HepG2 (cell line): ENCODE measurements at regions not wholly inside any gene's neighbourhood (a gene's known extent, or its start where the extent isn't known, plus 50 kb on each side); places are given as distances from the start of the nearest gene placed in this dataset.

Experiments
- ATAC-seq: fragments of 200-7000 bp; cut with Tn5 transposase; 3 replicates; pipeline ENCODE4 v1.9.1; 2020; ENCODE audit warnings: mild to moderate bottlenecking, moderate library complexity
- BruUV-seq: library from RNA; stranded (reverse); fragments of 400-500 nt; replicated peaks from 2 replicates; lab custom pipeline; 2021; lab: Mats Ljungman, UMichigan
- CTCF ChIA-PET: fragments of 300-600 bp; formaldehyde crosslinking; extraction: SDS; loops from one replicate; lab custom pipeline; 2021; ENCODE audit warnings: low total read pairs, inconsistent platforms, low intra/inter-chr PET ratio; lab: Yijun Ruan, JAX
- POLR2A ChIA-PET: fragments of 350-600 bp; sonication (Branson Sonifier 250); formaldehyde crosslinking; loops from one replicate; lab custom pipeline; 2020; ENCODE audit warnings: antibody characterized with exemption, inconsistent platforms; lab: Yijun Ruan, JAX
- DNase-seq: peaks from one replicate; pipeline ENCODE4 v3.0.0-alpha.2; 2015; ENCODE audit warnings: low spot score
- FAIRE-seq: peaks from 3 replicates; lab custom pipeline; 2011; peaks lifted over from hg19 to GRCh38; lab: Jason Lieb, UNC
- H2AFZ ChIP-seq: one replicate; pipeline ENCODE4 v1.6.1; 2011; ENCODE audit warnings: low read length, inconsistent platforms
- H3K27ac ChIP-seq: fragments of 300-600 bp; 3 replicates; pipeline ENCODE4 v1.8.0; 2011; ENCODE audit warnings: mixed run types, mild to moderate bottlenecking, mixed read lengths, low read length, inconsistent platforms; ENCODE audit not compliant: insufficient read depth; ENCODE audit errors: extremely low read length
- H3K27me3 ChIP-seq, 2 experiments: fragments of 200-600 bp in 1 of 2; 2 replicates in 1 of 2; 3 replicates in 1 of 2; pipeline versions ENCODE4 v1.6.0 to v1.8.0; 2011; ENCODE audit warnings: low read length in 2 of 2, mild to moderate bottlenecking in 2 of 2, moderate library complexity in 2 of 2, inconsistent platforms in 1 of 2; ENCODE audit not compliant: insufficient read depth in 2 of 2, control insufficient read depth in 1 of 2
- H3K36me3 ChIP-seq, 2 experiments: fragments of 200-600 bp in 1 of 2; replicated peaks in 1 of 2; 2 replicates in 1 of 2; 3 replicates in 1 of 2; pipeline versions ENCODE4 v1.5.1 to v1.8.0; 2011; ENCODE audit warnings: low read length in 2 of 2, inconsistent platforms in 1 of 2; ENCODE audit not compliant: insufficient read depth in 2 of 2, control insufficient read depth in 1 of 2
- H3K4me1 ChIP-seq: 2 replicates; pipeline ENCODE4 v1.5.1; 2012; ENCODE audit warnings: low read length, inconsistent platforms; ENCODE audit not compliant: insufficient read depth
- H3K4me2 ChIP-seq: 2 replicates; pipeline ENCODE4 v1.6.0; 2011; ENCODE audit warnings: low read depth, low read length, inconsistent platforms
- H3K4me3 ChIP-seq, 3 experiments: fragments of 200-600 bp in 1 of 3; sonication (generic), shearing (Covaris generic) in 1 of 3; replicated peaks in 1 of 3; 2 replicates each; pipeline ENCODE4 v1.5.1; 2011 to 2016; ENCODE audit warnings: low read length in 3 of 3, inconsistent platforms in 2 of 3, low read depth in 2 of 3, mild to moderate bottlenecking in 2 of 3, control low read depth in 1 of 3, mixed read lengths in 1 of 3; ENCODE audit not compliant: insufficient read depth in 1 of 3
- H3K79me2 ChIP-seq: one replicate; pipeline ENCODE4 v1.6.1; 2011; ENCODE audit warnings: low read length, inconsistent platforms; ENCODE audit not compliant: insufficient read depth
- H3K9ac ChIP-seq: 2 replicates; pipeline ENCODE4 v1.6.0; 2011; ENCODE audit warnings: mild to moderate bottlenecking, low read depth, low read length, inconsistent platforms; ENCODE audit not compliant: insufficient read depth
- H3K9me3 ChIP-seq: 2 replicates; pipeline ENCODE4 v1.5.1; 2012; ENCODE audit warnings: mild to moderate bottlenecking, low read length
- H4K20me1 ChIP-seq: 2 replicates; pipeline ENCODE4 v1.6.0; 2011; ENCODE audit warnings: inconsistent platforms, mild to moderate bottlenecking, low read length, moderate library complexity; ENCODE audit not compliant: insufficient read depth
- ATM ChIP-seq: fragments of 450-650 bp; IDR thresholded peaks from 2 replicates; pipeline ENCODE4 v1.7.1; 2017; ENCODE audit warnings: mild to moderate bottlenecking, borderline replicate concordance
- ELF1 ChIP-seq: sonication (generic); formaldehyde crosslinking; IDR thresholded peaks from 2 replicates; pipeline ENCODE4 v1.4.0; 2020; ENCODE audit warnings: missing genetic modification reagents
- MAFF ChIP-seq: IDR thresholded peaks from 2 replicates; pipeline ENCODE4 v1.6.1; 2011; ENCODE audit warnings: low read depth, low read length, improper control_type of control experiment
- MAFK ChIP-seq, 2 experiments: IDR thresholded peaks in 1 of 2; conservative IDR thresholded peaks in 1 of 2; 2 replicates each; pipeline ENCODE4 v1.6.1; 2011; ENCODE audit warnings: improper control_type of control experiment in 2 of 2, low read length in 2 of 2
- NFE2L2 ChIP-seq: fragments of 150-350 bp; IDR thresholded peaks from 2 replicates; pipeline ENCODE4 v1.6.1; 2014; ENCODE audit warnings: low read length
- TBX2 ChIP-seq: sonication (generic); formaldehyde crosslinking; IDR thresholded peaks from 2 replicates; pipeline ENCODE4 v1.5.0; 2020; ENCODE audit warnings: missing genetic modification reagents, mild to moderate bottlenecking, borderline replicate concordance
- ZKSCAN1 ChIP-seq: fragments of 150-350 bp; IDR thresholded peaks from 2 replicates; pipeline ENCODE4 v1.6.1; 2014; ENCODE audit warnings: low read length
- ZNF17 ChIP-seq: sonication (generic); formaldehyde crosslinking; IDR thresholded peaks from 2 replicates; pipeline ENCODE4 v1.5.0; 2020; ENCODE audit warnings: mild to moderate bottlenecking, missing genetic modification reagents
- ZNF343 ChIP-seq: sonication (generic); formaldehyde crosslinking; IDR thresholded peaks from 2 replicates; pipeline ENCODE4 v1.4.0; 2020; ENCODE audit warnings: mild to moderate bottlenecking, missing genetic modification reagents
- ZNF460 ChIP-seq: sonication (generic); formaldehyde crosslinking; IDR thresholded peaks from 2 replicates; pipeline ENCODE4 v1.5.1; 2020; ENCODE audit warnings: missing genetic modification reagents, mild to moderate bottlenecking, borderline replicate concordance
- ZNF580 ChIP-seq: IDR thresholded peaks from 2 replicates; pipeline ENCODE4 v1.6.1; 2016; ENCODE audit warnings: low read depth, borderline replicate concordance
- ZNF775 ChIP-seq: sonication (generic); formaldehyde crosslinking; IDR thresholded peaks from 2 replicates; pipeline ENCODE4 v1.4.0; 2020; ENCODE audit warnings: missing genetic modification reagents, mild to moderate bottlenecking, moderate library complexity, borderline replicate concordance
- WGBS: methylation state at CpG from one replicate; pipeline ENCODE4 v1.1.6; 2017; ENCODE audit warnings: low lambda C conversion rate; 5-methylcytosine and 5-hydroxymethylcytosine counted together
- in situ Hi-C: cut with HindIII; loops from 2 replicates; pipeline ENCODE4 v1.10.0; 2017; ENCODE audit warnings: low pct_unique_long_range_greater_than_20kb; ENCODE audit not compliant: extremely low pct_ligation_motif_present
- intact Hi-C: fragments of 100-400 bp; cut with micrococcal nuclease; formaldehyde crosslinking; loops from one replicate; pipeline ENCODE4 v1.10.0; 2022; ENCODE audit not compliant: unreplicated experiment
- TF ChIP-seq, protein P1 (sequence below): sonication (generic); formaldehyde crosslinking; IDR thresholded peaks from 2 replicates; pipeline ENCODE4 v1.5.0; 2020; ENCODE audit warnings: missing genetic modification reagents
- TF ChIP-seq, protein P2 (sequence below): sonication (generic); formaldehyde crosslinking; IDR thresholded peaks from 2 replicates; pipeline ENCODE4 v1.5.0; 2020; ENCODE audit warnings: missing genetic modification reagents

DNA sequence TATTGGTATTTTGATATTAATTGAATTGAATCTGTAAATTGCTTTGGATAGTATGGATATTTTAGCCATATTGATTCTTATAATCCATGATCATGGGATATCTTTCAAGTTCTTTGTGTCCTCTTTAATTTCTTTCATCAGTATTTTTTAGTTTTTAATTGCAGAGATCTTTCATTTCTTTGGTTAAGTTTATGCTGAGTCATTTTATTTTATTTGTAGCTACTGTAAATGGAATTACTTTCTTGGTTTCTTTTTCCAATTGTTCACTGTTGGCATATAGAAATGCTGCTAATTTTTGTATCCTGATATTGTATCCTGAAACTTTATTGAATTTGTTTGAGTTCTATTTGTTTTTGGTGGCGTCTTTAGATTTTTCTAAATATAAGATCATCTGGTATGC, 79.5 kb upstream of the DSEL start:
- in situ Hi-C loops (no loop called here), intact Hi-C loops (no loop called here)
- Histone ChIP-seq H3K4me3 (no peak overlapping the region), H3K4me2 (no peak overlapping the region), H3K9ac (no peak overlapping the region), H3K27ac (no peak overlapping the region), H3K9me3 (no peaks in the 10 kb centered on the region), H3K27me3 (no peaks in the 10 kb centered on the region), H2AFZ (no peak overlapping the region), H4K20me1 (no peaks in the 10 kb centered on the region), H3K79me2 (no peaks in the 10 kb centered on the region), H3K4me1 (no peaks in the 10 kb centered on the region), H3K36me3 (no peaks in the 10 kb centered on the region)
- FAIRE-seq, result no peak
- TF ChIP-seq MAFF, result peak; percentile 49; the same call in 1 of the 2 replicates
- TF ChIP-seq ZNF17, result no peak
- TF ChIP-seq ZKSCAN1, result no peak
- TF ChIP-seq, protein P1, sequence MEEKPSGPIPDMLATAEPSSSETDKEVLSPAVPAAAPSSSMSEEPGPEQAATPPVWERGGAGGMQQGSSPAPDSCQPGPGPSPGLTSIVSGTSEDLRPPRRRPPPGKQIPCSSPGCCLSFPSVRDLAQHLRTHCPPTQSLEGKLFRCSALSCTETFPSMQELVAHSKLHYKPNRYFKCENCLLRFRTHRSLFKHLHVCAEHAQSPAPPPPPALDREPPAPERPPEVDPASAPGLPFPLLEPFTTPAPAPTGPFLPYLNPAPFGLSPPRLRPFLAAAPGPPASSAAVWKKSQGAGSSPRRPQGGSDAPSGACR (CRISPR knock-in tag), result no peak
- no peak for TF ChIP-seq ZNF775 (CRISPR knock-in tag)
- TF ChIP-seq ELF1 (CRISPR knock-in tag), result no peak
- TF ChIP-seq ZNF343 (CRISPR knock-in tag), result no peak
- TF ChIP-seq ZNF580 (CRISPR knock-in tag), result no peak
- TF ChIP-seq, protein P2, sequence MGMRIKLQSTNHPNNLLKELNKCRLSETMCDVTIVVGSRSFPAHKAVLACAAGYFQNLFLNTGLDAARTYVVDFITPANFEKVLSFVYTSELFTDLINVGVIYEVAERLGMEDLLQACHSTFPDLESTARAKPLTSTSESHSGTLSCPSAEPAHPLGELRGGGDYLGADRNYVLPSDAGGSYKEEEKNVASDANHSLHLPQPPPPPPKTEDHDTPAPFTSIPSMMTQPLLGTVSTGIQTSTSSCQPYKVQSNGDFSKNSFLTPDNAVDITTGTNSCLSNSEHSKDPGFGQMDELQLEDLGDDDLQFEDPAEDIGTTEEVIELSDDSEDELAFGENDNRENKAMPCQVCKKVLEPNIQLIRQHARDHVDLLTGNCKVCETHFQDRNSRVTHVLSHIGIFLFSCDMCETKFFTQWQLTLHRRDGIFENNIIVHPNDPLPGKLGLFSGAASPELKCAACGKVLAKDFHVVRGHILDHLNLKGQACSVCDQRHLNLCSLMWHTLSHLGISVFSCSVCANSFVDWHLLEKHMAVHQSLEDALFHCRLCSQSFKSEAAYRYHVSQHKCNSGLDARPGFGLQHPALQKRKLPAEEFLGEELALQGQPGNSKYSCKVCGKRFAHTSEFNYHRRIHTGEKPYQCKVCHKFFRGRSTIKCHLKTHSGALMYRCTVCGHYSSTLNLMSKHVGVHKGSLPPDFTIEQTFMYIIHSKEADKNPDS (CRISPR knock-in tag), result no peak
- TF ChIP-seq MAFK (conservative IDR thresholded peaks at IDR 0.05 in 1 of 2, IDR thresholded peaks at IDR 0.05 in 1 of 2; ENCODE audit: low read length in 2 of 2), result peak; percentile 43 to 68; a peak in 3 of 4 replicates
- TF ChIP-seq TBX2 (CRISPR knock-in tag), result no peak
- no peak for TF ChIP-seq ZNF460 (CRISPR knock-in tag)
- TF ChIP-seq ATM, result no peak
- TF ChIP-seq NFE2L2, result peak; percentile 53; the same call in 1 of the 2 replicates
- CTCF ChIA-PET, result no interaction called here
- no peak for ATAC-seq
- 47% methylated on average over 1 of the region's 1 CpG for WGBS
- no peak for DNase-seq
- POLR2A ChIA-PET, result no interaction called here
- BruUV-seq, result no TSS peak
